PC-3 (cell line): ENCODE measurements at regions not wholly inside any gene's neighbourhood (a gene's known extent, or its start where the extent isn't known, plus 50 kb on each side); places are given as distances from the start of the nearest gene placed in this dataset.

Experiments used
- ATAC-seq: fragments of 200-7000 bp; cut with Tn5 transposase; 2 replicates; pipeline ENCODE4 v1.9.1; 2020; ENCODE audit warnings: mild to moderate bottlenecking, moderate library complexity
- BruUV-seq: library from RNA; stranded (reverse); fragments of 400-500 nt; replicated peaks from 2 replicates; lab custom pipeline; 2021; lab: Mats Ljungman, UMichigan
- CTCF ChIA-PET: fragments of 300-600 bp; sonication (Branson Sonifier 250); formaldehyde crosslinking; loops from one replicate; lab custom pipeline; 2022; ENCODE audit warnings: antibody characterized with exemption; lab: Charles Lee
- POLR2A ChIA-PET: fragments of 300-600 bp; sonication (Branson Sonifier 250); formaldehyde crosslinking; loops from one replicate; lab custom pipeline; 2022; ENCODE audit warnings: antibody characterized with exemption; ENCODE audit not compliant: unreplicated experiment; lab: Charles Lee
- DNase-seq: peaks from one replicate; pipeline ENCODE4 v3.0.0-alpha.2; 2015
- H2AFZ ChIP-seq: fragments of 300-600 bp; sonication (generic); 2 replicates; pipeline ENCODE4 v1.6.0; 2016; ENCODE audit warnings: antibody characterized with exemption, low read length
- H3F3A ChIP-seq: fragments of 300-600 bp; sonication (generic); one replicate; pipeline ENCODE4 v1.6.0; 2017; ENCODE audit warnings: antibody characterized with exemption, low read length, control low read depth, mild to moderate bottlenecking; ENCODE audit not compliant: unreplicated experiment
- H3K27ac ChIP-seq: fragments of 300-600 bp; sonication (generic); 2 replicates; pipeline ENCODE4 v1.5.1; 2016; ENCODE audit warnings: mild to moderate bottlenecking, low read length
- H3K27me3 ChIP-seq: fragments of 300-600 bp; sonication (generic); 2 replicates; pipeline ENCODE4 v1.6.1; 2016; ENCODE audit warnings: low read length, mixed read lengths
- H3K36me3 ChIP-seq: fragments of 300-600 bp; sonication (generic); 2 replicates; pipeline ENCODE4 v1.6.1; 2016; ENCODE audit warnings: low read depth, mixed run types, low read length, mixed read lengths
- H3K4me1 ChIP-seq: fragments of 300-600 bp; sonication (generic); 2 replicates; pipeline ENCODE4 v1.5.1; 2016; ENCODE audit warnings: low read length; ENCODE audit not compliant: insufficient read depth
- H3K4me2 ChIP-seq: fragments of 300-600 bp; sonication (generic); 2 replicates; pipeline ENCODE4 v1.6.0; 2016; ENCODE audit warnings: low read length
- H3K4me3 ChIP-seq: fragments of 300-600 bp; sonication (generic); 2 replicates; pipeline ENCODE4 v1.5.1; 2016; ENCODE audit warnings: mild to moderate bottlenecking, low read length, mixed read lengths
- H3K79me2 ChIP-seq: fragments of 300-600 bp; sonication (generic); 2 replicates; pipeline ENCODE4 v1.6.1; 2017; ENCODE audit warnings: low read length, mixed read lengths
- H3K9ac ChIP-seq: fragments of 300-600 bp; sonication (generic); 2 replicates; pipeline ENCODE4 v1.6.0; 2016; ENCODE audit warnings: mild to moderate bottlenecking, low read length
- H3K9me2 ChIP-seq: fragments of 300-600 bp; sonication (generic); replicated peaks from 2 replicates; pipeline ENCODE4 v1.6.1; 2016; ENCODE audit warnings: mixed run types, low read length, mixed read lengths
- H3K9me3 ChIP-seq: fragments of 300-600 bp; sonication (generic); 2 replicates; pipeline ENCODE4 v1.6.1; 2016; ENCODE audit warnings: low read length, mixed read lengths
- H4K20me1 ChIP-seq: fragments of 300-600 bp; sonication (generic); 2 replicates; pipeline ENCODE4 v1.6.1; 2016; ENCODE audit warnings: low read length, mixed read lengths
- EZH2 ChIP-seq: fragments of 300-600 bp; sonication (generic); IDR thresholded peaks from one replicate; pipeline ENCODE4 v1.6.1; 2017; ENCODE audit warnings: antibody characterized with exemption, mild to moderate bottlenecking, low read length; ENCODE audit not compliant: unreplicated experiment
- EZH2phosphoT487 ChIP-seq: fragments of 300-600 bp; sonication (generic); IDR thresholded peaks from 2 replicates; pipeline ENCODE4 v1.6.1; 2018; ENCODE audit warnings: mild to moderate bottlenecking, antibody characterized with exemption, low read length, borderline replicate concordance
- intact Hi-C: fragments of 100-400 bp; cut with micrococcal nuclease; formaldehyde crosslinking; loops from 2 replicates; pipeline ENCODE4 v1.9.0; 2023
- TF ChIP-seq, protein P1 (sequence below): fragments of 300-600 bp; sonication (generic); conservative IDR thresholded peaks from 2 replicates; pipeline ENCODE4 v1.5.1; 2017; ENCODE audit warnings: antibody characterized with exemption, low read depth, mild to moderate bottlenecking, low read length

DNA sequence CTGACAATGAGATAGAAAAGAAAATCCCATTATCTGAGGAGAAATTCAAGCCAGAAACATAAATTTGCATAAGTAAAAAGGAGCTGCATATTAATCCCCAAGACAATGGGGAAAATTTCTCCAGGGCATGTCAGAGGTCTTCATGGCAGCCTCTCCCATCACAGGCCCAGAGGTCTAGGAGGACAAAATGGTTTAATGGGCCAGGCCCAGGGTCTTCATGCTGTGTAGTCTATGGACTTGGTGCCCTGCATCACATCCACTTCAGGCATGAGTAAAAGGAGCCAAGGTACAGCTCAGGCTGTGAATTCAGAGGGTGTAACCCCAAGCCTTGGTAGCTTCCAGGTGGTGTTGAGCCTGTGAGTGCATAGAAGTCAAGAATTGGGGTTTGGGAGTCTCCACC is 1097.2 kb upstream of the RAG2 start:
- Histone ChIP-seq H3K79me2 (no peaks in the 10 kb centered on the region), H3K9me3 (peaks cover 22% of the 10 kb centered on the region; the same call in 1 of the 2 replicates), H3F3A (no peaks in the 10 kb centered on the region), H3K4me2 (no peak overlapping the region), H3K9me2 (no peaks in the 10 kb centered on the region), H4K20me1 (no peaks in the 10 kb centered on the region), H3K4me1 (no peaks in the 10 kb centered on the region), H3K4me3 (no peak overlapping the region), H3K27ac (no peak overlapping the region), H3K27me3 (no peaks in the 10 kb centered on the region), H2AFZ (no peak overlapping the region), H3K9ac (no peak overlapping the region), H3K36me3 (no peaks in the 10 kb centered on the region; the same call in 1 of the 2 replicates)
- ChIA-PET POLR2A (no interaction called here), CTCF (no interaction called here)
- intact Hi-C loops, result no loop called here
- DNase-seq (no peak), ATAC-seq (no peak)
- no TSS peak for BruUV-seq
- TF ChIP-seq EZH2phosphoT487 (no peak), EZH2 (no peak)
- TF ChIP-seq, protein P1, sequence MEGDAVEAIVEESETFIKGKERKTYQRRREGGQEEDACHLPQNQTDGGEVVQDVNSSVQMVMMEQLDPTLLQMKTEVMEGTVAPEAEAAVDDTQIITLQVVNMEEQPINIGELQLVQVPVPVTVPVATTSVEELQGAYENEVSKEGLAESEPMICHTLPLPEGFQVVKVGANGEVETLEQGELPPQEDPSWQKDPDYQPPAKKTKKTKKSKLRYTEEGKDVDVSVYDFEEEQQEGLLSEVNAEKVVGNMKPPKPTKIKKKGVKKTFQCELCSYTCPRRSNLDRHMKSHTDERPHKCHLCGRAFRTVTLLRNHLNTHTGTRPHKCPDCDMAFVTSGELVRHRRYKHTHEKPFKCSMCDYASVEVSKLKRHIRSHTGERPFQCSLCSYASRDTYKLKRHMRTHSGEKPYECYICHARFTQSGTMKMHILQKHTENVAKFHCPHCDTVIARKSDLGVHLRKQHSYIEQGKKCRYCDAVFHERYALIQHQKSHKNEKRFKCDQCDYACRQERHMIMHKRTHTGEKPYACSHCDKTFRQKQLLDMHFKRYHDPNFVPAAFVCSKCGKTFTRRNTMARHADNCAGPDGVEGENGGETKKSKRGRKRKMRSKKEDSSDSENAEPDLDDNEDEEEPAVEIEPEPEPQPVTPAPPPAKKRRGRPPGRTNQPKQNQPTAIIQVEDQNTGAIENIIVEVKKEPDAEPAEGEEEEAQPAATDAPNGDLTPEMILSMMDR, result no peak

- TF ChIP-seq EZH2phosphoT487, result no peak
- Histone ChIP-seq H3K36me3 (no peaks in the 10 kb centered on the region; the same call in 1 of the 2 replicates), H3K4me1 (no peaks in the 10 kb centered on the region), H4K20me1 (no peaks in the 10 kb centered on the region), H3K79me2 (no peaks in the 10 kb centered on the region), H3K9ac (no peak overlapping the region), H3K4me3 (no peak overlapping the region), H3K9me3 (peaks cover 14% of the 10 kb centered on the region; the same call in 1 of the 2 replicates), H3K27ac (no peak overlapping the region), H3K4me2 (no peak overlapping the region), H3K9me2 (no peaks in the 10 kb centered on the region), H3K27me3 (no peaks in the 10 kb centered on the region), H3F3A (no peaks in the 10 kb centered on the region), H2AFZ (no peak overlapping the region)
- POLR2A ChIA-PET, result no interaction called here
- intact Hi-C loops, result no loop called here
- BruUV-seq, result no TSS peak
- CTCF ChIA-PET, result no interaction called here
- no peak for DNase-seq
- ATAC-seq, result no peak
These were observed 1091.9 kb upstream of the RAG2 start for GRCh38 chr11:37689951-37690350.

GRCh38 chr11:37688456-37688855 is 1090.4 kb upstream of the RAG2 start:
- DNase-seq (no peak), ATAC-seq (no peak)
- no peak for TF ChIP-seq EZH2
- TF ChIP-seq EZH2phosphoT487, result no peak
- TF ChIP-seq, protein P1, result no peak
- H3K9me2 ChIP-seq, result no peaks in the 10 kb centered on the region
- no peak overlapping the region for H3K9ac ChIP-seq
- POLR2A ChIA-PET, result no interaction called here
- H3F3A ChIP-seq, result no peaks in the 10 kb centered on the region
- no peaks in the 10 kb centered on the region for H4K20me1 ChIP-seq
- H3K79me2 ChIP-seq, result no peaks in the 10 kb centered on the region
- CTCF ChIA-PET, result no interaction called here
- H2AFZ ChIP-seq, result no peak overlapping the region
- no peaks in the 10 kb centered on the region for H3K36me3 ChIP-seq
- H3K9me3 ChIP-seq, result no peaks in the 10 kb centered on the region
- intact Hi-C loops, result no loop called here
- no peak overlapping the region for H3K4me2 ChIP-seq
- no peaks in the 10 kb centered on the region for H3K4me1 ChIP-seq
- no peaks in the 10 kb centered on the region for H3K27me3 ChIP-seq
- H3K4me3 ChIP-seq, result no peak overlapping the region
- H3K27ac ChIP-seq, result no peak overlapping the region
- no TSS peak for BruUV-seq
